ENCODE measurements at regions not wholly inside any gene's neighbourhood (a gene's known extent, or its start where the extent isn't known, plus 50 kb on each side); places are given as distances from the start of the nearest gene placed in this dataset.

DNA sequence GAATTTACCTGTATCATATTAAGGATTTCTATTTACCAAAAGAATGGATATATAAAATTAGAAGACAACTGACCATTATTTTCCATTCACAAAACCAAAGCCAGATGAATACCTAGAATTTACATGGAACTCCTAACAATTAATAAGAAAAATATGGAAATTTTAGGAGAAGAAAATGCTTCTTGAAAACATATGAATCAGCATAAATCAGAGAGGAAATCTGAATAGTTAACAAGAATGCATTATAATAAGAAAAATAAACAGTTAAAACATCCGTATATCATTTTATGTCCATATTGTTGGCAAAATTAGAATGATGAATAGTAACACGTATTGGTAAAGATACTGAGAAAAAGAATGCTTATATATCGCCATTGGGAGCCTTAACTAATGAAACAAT lies 505.5 kb downstream of the NEBL start:
- CTCF ChIA-PET (ENCODE audit: partially characterized antibody): no interaction called here

More for the DNA sequence above, 505.5 kb downstream of the NEBL start:
- Histone ChIP-seq H2BK15ac (ENCODE audit: low read length) (no peak overlapping the region), H3K9ac (replicated peaks in 1 of 4; ENCODE audit: extremely low read depth in 1 of 4, low read depth in 3 of 4, low read length in 3 of 4) (no peak overlapping the region), H3K18ac (ENCODE audit: extremely low read depth, low read length) (no peak overlapping the region), H3K4me3 (ENCODE audit: extremely low read depth in 1 of 4, insufficient read depth in 2 of 4, low read depth in 3 of 4, low read length in 4 of 4) (no peak overlapping the region), H2AK5ac (ENCODE audit: low read depth, low read length) (no peak overlapping the region), H3K4me2 (ENCODE audit: insufficient read depth in 1 of 2, low read depth in 2 of 2, low read length in 2 of 2) (no peak overlapping the region), H3K4ac (replicated peaks; ENCODE audit: insufficient read length, low read depth, low read length) (no peak overlapping the region), H4K91ac (replicated peaks; ENCODE audit: insufficient read length, low read length) (no peak overlapping the region), H2BK12ac (ENCODE audit: low read depth, low read length) (no peak overlapping the region), H3K36me3 (ENCODE audit: control insufficient read depth in 2 of 4, insufficient read depth in 4 of 4, low read length in 3 of 4) (no peaks in the 10 kb centered on the region), H2BK20ac (ENCODE audit: low read length) (no peak overlapping the region), H4K8ac (ENCODE audit: extremely low read depth, insufficient read depth, low read length) (no peak overlapping the region), H3K79me1 (ENCODE audit: low read depth, low read length) (0 out of 2 replicates have a peak, but pooled peaks cover 2% of the 10 kb centered on the region), H3K14ac (ENCODE audit: insufficient read length) (no peak overlapping the region), H3K56ac (replicated peaks; ENCODE audit: insufficient read length, low read depth, low read length) (no peak overlapping the region), H3K23me2 (ENCODE audit: low read depth, low read length) (no peaks in the 10 kb centered on the region), H4K5ac (ENCODE audit: insufficient read length, low read depth, low read length) (no peak overlapping the region), H2BK5ac (ENCODE audit: low read depth, low read length) (no peak overlapping the region), H3K27ac (ENCODE audit: low read depth, low read length) (no peak overlapping the region), H3K79me2 (ENCODE audit: control insufficient read depth in 1 of 2, insufficient read depth in 2 of 2, low read length in 2 of 2) (no peaks in the 10 kb centered on the region), H2AFZ (ENCODE audit: low read length) (no peak overlapping the region), H3K23ac (ENCODE audit: insufficient read length) (no peak overlapping the region), H3K27me3 (replicated peaks in 1 of 4; ENCODE audit: control insufficient read depth in 3 of 4, extremely low read depth in 1 of 4, insufficient read depth in 3 of 4, low read length in 3 of 4) (no peaks in the 10 kb centered on the region), H4K20me1 (replicated peaks in 1 of 2; ENCODE audit: control insufficient read depth in 1 of 2, insufficient read depth in 2 of 2, low read length in 2 of 2) (no peaks in the 10 kb centered on the region), H2BK120ac (replicated peaks; ENCODE audit: low read depth, low read length) (no peak overlapping the region), H3K9me3 (ENCODE audit: insufficient read depth in 2 of 2, low read depth in 1 of 2, low read length in 1 of 2) (no peaks in the 10 kb centered on the region), H3K4me1 (replicated peaks in 1 of 4; ENCODE audit: control insufficient read depth in 3 of 4, insufficient read depth in 4 of 4, low read length in 3 of 4) (no peaks in the 10 kb centered on the region)
- POLR2A ChIA-PET (ENCODE audit: partially characterized antibody): no interaction called here
- 80% methylated on average over 3 of the region's 3 CpGs; no CpG with 5 or more reads in 1 of the 2 experiments for WGBS, 2 experiments (ENCODE audit: extremely low coverage in 1 of 2, insufficient coverage in 1 of 2, insufficient read length in 1 of 2, insufficient replicate concordance in 2 of 2, low coverage in 1 of 2, low lambda C conversion rate in 2 of 2, missing lambda C conversion rate in 1 of 2)
- DNase-seq (ENCODE audit: low read depth in 1 of 2, low spot score in 2 of 2) (no peak), FAIRE-seq (no peak)
- no peak for TF ChIP-seq CBX8 (IDR thresholded peaks at IDR 0.05; ENCODE audit: borderline replicate concordance, low read depth, low read length)
- no peak for TF ChIP-seq CTCF (IDR thresholded peaks at IDR 0.05; ENCODE audit: control extremely low read depth in 1 of 3, insufficient read depth in 1 of 3, low read depth in 1 of 3, low read length in 3 of 3)

Measured in H1 (cell line).